Pancreas (tissue), 10 donors: ENCODE measurements at regions not wholly inside any gene's neighbourhood (a gene's known extent, or its start where the extent isn't known, plus 50 kb on each side); places are given as distances from the start of the nearest gene placed in this dataset.

Source experiments
- ATAC-seq, 4 donors: fragments of 200-7000 bp; cut with Tn5 transposase; one replicate each; pipeline versions ENCODE4 v1.8.0 to v1.9.1; 2020; ENCODE audit warnings: mild to moderate bottlenecking in 4 of 4, moderate library complexity in 4 of 4
- DNase-seq, 6 donors: peaks; one replicate each; pipeline ENCODE4 v3.0.0-alpha.2; 2020
- FAIRE-seq: peaks from 2 replicates; lab custom pipeline; 2012; peaks lifted over from hg19 to GRCh38; lab: Jason Lieb, UNC
- H3K27ac ChIP-seq, 4 donors: fragments of 200-600 bp; sonication (generic); 1 replicate in 3 of 4; 2 replicates in 1 of 4; pipeline versions ENCODE4 v1.5.0 to v1.8.0; 2020
- H3K27me3 ChIP-seq, 4 donors: fragments of 200-600 bp; one replicate each; pipeline ENCODE4 v1.8.0; 2021
- H3K36me3 ChIP-seq, 3 donors: fragments of 200-600 bp; sonication (generic) in 1 of 3; one replicate each; pipeline versions ENCODE4 v1.5.0 to v1.8.0; 2020 to 2021
- H3K4me1 ChIP-seq, 3 donors: fragments of 200-600 bp; one replicate each; pipeline ENCODE4 v1.8.0; 2021
- H3K4me3 ChIP-seq, 4 donors: fragments of 200-600 bp; sonication (generic) in 2 of 4; one replicate each; pipeline versions ENCODE4 v1.5.0 to v1.8.0; 2020 to 2021
- H3K9me3 ChIP-seq, 4 donors: fragments of 200-600 bp; one replicate each; pipeline ENCODE4 v1.8.0; 2021
- CTCF ChIP-seq, 4 donors: fragments of 200-600 bp; sonication (generic) in 3 of 4; IDR thresholded peaks; one replicate each; pipeline versions ENCODE4 v1.5.0 to v1.8.0; 2021; ENCODE audit warnings: antibody characterized with exemption in 4 of 4
- WGBS, 2 donors: extraction: QIAGEN DNeasy Blood & Tissue Kit; methylation state at CpG; one replicate each; pipeline ENCODE4 v1.1.7; 2013; 5-methylcytosine and 5-hydroxymethylcytosine counted together
- intact Hi-C, 3 donors: fragments of 100-400 bp; cut with DNase I; formaldehyde crosslinking; loops; one replicate each; pipeline versions ENCODE4 v1.11.1 to v1.14.2; 2022
- donor health status: healthy with polysubstance abuse.
- donor health status: DM: no; HTN: no; CAD: no; lungs with moderate emphysema.
- donor health status: DM: no; HTN: no; CAD: no.
- donor health status: control.
- donor health status: control.
- donor health status: Bipolar disorder and iron deficiency.
- donor health status: DM: yes; HTN: yes; CAD: no.
- donor health status: DM: no; HTN: no; CAD: no.
- donor health status: DM: no; HTN: no; CAD: no.
- donor health status: DM: yes; HTN: yes; CAD: no.

GRCh38 chr9:107609547-107609946 lies 120.0 kb upstream of the KLF4 start:
- Histone ChIP-seq H3K27me3 (no peaks in the 10 kb centered on the region), H3K4me3 (no peak overlapping the region), H3K27ac (no peak overlapping the region), H3K4me1 (no peaks in the 10 kb centered on the region), H3K36me3 (no peaks in the 10 kb centered on the region), H3K9me3 (no peaks in the 10 kb centered on the region)
- 75 to 80% methylated on average over 2 of the region's 2 CpGs for WGBS, 2 donors
- FAIRE-seq (no peak), ATAC-seq (no peak), DNase-seq (no peak)
- TF ChIP-seq CTCF (IDR thresholded peaks at IDR 0.05), result no peak
- intact Hi-C loops, result no loop called here

- no peak for FAIRE-seq
- Histone ChIP-seq H3K36me3 (no peaks in the 10 kb centered on the region), H3K27me3 (no peaks in the 10 kb centered on the region), H3K4me1 (no peaks in the 10 kb centered on the region), H3K9me3 (no peaks in the 10 kb centered on the region), H3K27ac (no peak overlapping the region), H3K4me3 (no peak overlapping the region)
- intact Hi-C loops, result no loop called here
- 76 to 87% methylated on average over 8 of the region's 8 CpGs for WGBS, 2 donors
- no peak for TF ChIP-seq CTCF (IDR thresholded peaks at IDR 0.05)
- no peak for ATAC-seq
- DNase-seq, result no peak
Observed at GRCh38 chr9:107606149-107606790, 116.7 kb upstream of the KLF4 start.

GRCh38 chr9:107605041-107605440 lies 115.5 kb upstream of the KLF4 start:
- no peaks in the 10 kb centered on the region for H3K9me3 ChIP-seq
- H3K36me3 ChIP-seq, result no peaks in the 10 kb centered on the region
- H3K27ac ChIP-seq, result no peak overlapping the region
- H3K27me3 ChIP-seq, result no peaks in the 10 kb centered on the region
- no peak for TF ChIP-seq CTCF (IDR thresholded peaks at IDR 0.05)
- intact Hi-C loops, result no loop called here
- ATAC-seq (no peak), DNase-seq (no peak), FAIRE-seq (no peak)
- 94 to 96% methylated on average over 4 of the region's 4 CpGs for WGBS, 2 donors
- H3K4me3 ChIP-seq, result no peak overlapping the region
- H3K4me1 ChIP-seq, result peaks cover 0 to 4% (median 0%) of the 10 kb centered on the region in 3 donors

- H3K9me3 ChIP-seq, result no peaks in the 10 kb centered on the region
- ATAC-seq, result no peak
- peaks cover 0 to 6% (median 0%) of the 10 kb centered on the region in 3 donors for H3K4me1 ChIP-seq
- WGBS, 2 donors, result 85 to 90% methylated on average over 4 of the region's 4 CpGs
- intact Hi-C loops, result no loop called here
- no peak overlapping the region for H3K27ac ChIP-seq
- DNase-seq, result no peak
- TF ChIP-seq CTCF (IDR thresholded peaks at IDR 0.05), result no peak
- no peak overlapping the region for H3K4me3 ChIP-seq
- no peaks in the 10 kb centered on the region for H3K27me3 ChIP-seq
- H3K36me3 ChIP-seq, result no peaks in the 10 kb centered on the region
- FAIRE-seq, result no peak
Observed at GRCh38 chr9:107603281-107603680, 113.7 kb upstream of the KLF4 start.

- WGBS, 2 donors, result 62 to 72% methylated on average over 3 of the region's 3 CpGs
- H3K4me3 ChIP-seq, result no peak overlapping the region
- peak in 3 of 6 donors; percentile 9 to 31 (median 11) for DNase-seq
- no peaks in the 10 kb centered on the region for H3K9me3 ChIP-seq
- H3K4me1 ChIP-seq, result peaks cover 0 to 6% (median 0%) of the 10 kb centered on the region in 3 donors
- H3K36me3 ChIP-seq, result no peaks in the 10 kb centered on the region
- no peak for FAIRE-seq
- intact Hi-C loops, result no loop called here
- no peak for TF ChIP-seq CTCF (IDR thresholded peaks at IDR 0.05)
- H3K27me3 ChIP-seq, result no peaks in the 10 kb centered on the region
- H3K27ac ChIP-seq, result no peak overlapping the region
- peak; percentile 48 to 84 (median 77) for ATAC-seq
Observed at GRCh38 chr9:107600060-107600573, 110.5 kb upstream of the KLF4 start.
